Hematopoietic multipotent progenitor cell treated with erythropoietin and hydrocortisone succinate and interleukin-3 and kit ligand, for 4 days (in vitro differentiated cells): ENCODE measurements at regions not wholly inside any gene's neighbourhood (a gene's known extent, or its start where the extent isn't known, plus 50 kb on each side); places are given as distances from the start of the nearest gene placed in this dataset.
A peak's percentile ranks its signal among the peaks of the same experiment; 100 is the strongest.

Experiments used
- DNase-seq: peaks from one replicate; pipeline ENCODE4 v3.0.0-alpha.2; 2015

- no peak for DNase-seq
These were observed 54.5 kb downstream of the ADRA2A start for GRCh38 chr10:111131168-111131799.

- no peak for DNase-seq
These were observed 60.2 kb downstream of the ADRA2A start for GRCh38 chr10:111137007-111137406.

- DNase-seq: no peak
These were observed 60.8 kb downstream of the ADRA2A start for GRCh38 chr10:111137587-111137986.

- no peak for DNase-seq
These were observed 61.7 kb downstream of the ADRA2A start for GRCh38 chr10:111138544-111138943.

GRCh38 chr10:111139567-111139966 is 62.7 kb downstream of the ADRA2A start:
- no peak for DNase-seq

GRCh38 chr10:111142092-111142768 is 65.4 kb downstream of the ADRA2A start:
- DNase-seq: no peak

GRCh38 chr10:111146025-111146640 is 69.3 kb downstream of the ADRA2A start:
- DNase-seq: peak; percentile 73

GRCh38 chr10:111148025-111148424 is 71.2 kb downstream of the ADRA2A start:
- DNase-seq: no peak

GRCh38 chr10:111148440-111148839 is 71.6 kb downstream of the ADRA2A start:
- DNase-seq: no peak

GRCh38 chr10:111150691-111151090 is 73.9 kb downstream of the ADRA2A start:
- peak; percentile 58 for DNase-seq

- no peak for DNase-seq
These were observed 74.9 kb downstream of the ADRA2A start for GRCh38 chr10:111151595-111152307.

- no peak for DNase-seq
These were observed 79.9 kb downstream of the ADRA2A start for GRCh38 chr10:111156754-111157153.

- DNase-seq: no peak
These were observed 81.8 kb downstream of the ADRA2A start for GRCh38 chr10:111158595-111158994.

GRCh38 chr10:111161109-111161874 is 84.5 kb downstream of the ADRA2A start:
- no peak for DNase-seq

GRCh38 chr10:111171183-111171582 is 94.4 kb downstream of the ADRA2A start:
- no peak for DNase-seq

GRCh38 chr10:111175787-111176186 is 99.0 kb downstream of the ADRA2A start:
- DNase-seq: peak; percentile 71

- no peak for DNase-seq
These were observed 100.5 kb downstream of the ADRA2A start for GRCh38 chr10:111177379-111177778.

GRCh38 chr10:111179514-111179913 is 102.7 kb downstream of the ADRA2A start:
- DNase-seq: no peak

- DNase-seq: no peak
These were observed 109.5 kb downstream of the ADRA2A start for GRCh38 chr10:111186358-111186757.

GRCh38 chr10:111187096-111187495 is 110.3 kb downstream of the ADRA2A start:
- DNase-seq: no peak

- DNase-seq: no peak
These were observed 122.8 kb downstream of the ADRA2A start for GRCh38 chr10:111199587-111199986.

GRCh38 chr10:111200505-111201186 is 123.8 kb downstream of the ADRA2A start:
- no peak for DNase-seq
